GM18907 (cell line): ENCODE measurements at regions not wholly inside any gene's neighbourhood (a gene's known extent, or its start where the extent isn't known, plus 50 kb on each side); places are given as distances from the start of the nearest gene placed in this dataset.

Experiments used
- ATAC-seq: cut with Tn5 transposase; IDR thresholded peaks from one replicate; pipeline ENCODE4 v1.9.1; 2021; ENCODE audit warnings: mild to moderate bottlenecking, moderate library complexity; ENCODE audit not compliant: unreplicated experiment

DNA sequence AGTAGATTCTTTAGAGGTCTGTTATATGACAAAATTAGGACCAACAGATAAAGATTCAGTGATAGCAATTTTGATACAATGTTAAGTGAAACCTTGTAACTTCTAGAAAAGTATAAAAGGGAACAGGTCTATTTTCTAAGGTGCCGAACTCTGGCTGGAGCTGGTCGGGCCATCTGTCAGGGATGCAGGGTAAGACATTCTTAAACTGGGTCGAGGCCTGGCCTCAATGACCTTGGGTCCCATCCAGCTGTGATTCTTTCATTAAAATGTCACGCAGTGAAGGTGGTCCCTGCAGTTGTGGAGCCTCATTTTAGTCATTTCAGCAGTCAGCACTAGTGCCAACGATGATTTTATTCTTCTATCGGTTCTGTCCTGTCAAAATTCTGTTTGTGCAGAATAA, 271.9 kb upstream of the SPRY2 start:
- ATAC-seq, result no peak

- ATAC-seq, result no peak
Measured at GRCh38 chr13:80611310-80611709, 270.4 kb upstream of the SPRY2 start.

DNA sequence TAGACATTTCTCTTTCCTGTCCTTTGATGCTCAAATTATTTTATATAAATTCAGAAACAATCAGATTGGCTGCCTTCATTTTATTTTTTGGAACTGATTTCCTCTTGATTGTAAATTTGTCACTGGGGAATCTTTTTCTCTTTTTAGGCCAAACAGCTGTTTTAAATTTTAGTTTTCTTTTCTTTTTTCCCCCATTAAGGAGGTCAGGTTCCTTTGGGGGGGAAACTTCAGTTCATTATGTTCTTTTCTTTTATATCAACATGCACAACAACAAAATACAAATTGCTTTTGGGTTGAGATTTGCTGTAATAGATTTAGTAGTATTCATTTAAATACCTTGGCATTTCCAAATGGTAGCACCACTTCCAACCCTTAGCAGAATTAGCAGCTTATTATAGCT, 264.8 kb upstream of the SPRY2 start:
- ATAC-seq, result no peak

- no peak for ATAC-seq
Measured at GRCh38 chr13:80605011-80605410, 264.1 kb upstream of the SPRY2 start.

- ATAC-seq, result no peak
Measured at GRCh38 chr13:80604098-80604497, 263.2 kb upstream of the SPRY2 start.

DNA sequence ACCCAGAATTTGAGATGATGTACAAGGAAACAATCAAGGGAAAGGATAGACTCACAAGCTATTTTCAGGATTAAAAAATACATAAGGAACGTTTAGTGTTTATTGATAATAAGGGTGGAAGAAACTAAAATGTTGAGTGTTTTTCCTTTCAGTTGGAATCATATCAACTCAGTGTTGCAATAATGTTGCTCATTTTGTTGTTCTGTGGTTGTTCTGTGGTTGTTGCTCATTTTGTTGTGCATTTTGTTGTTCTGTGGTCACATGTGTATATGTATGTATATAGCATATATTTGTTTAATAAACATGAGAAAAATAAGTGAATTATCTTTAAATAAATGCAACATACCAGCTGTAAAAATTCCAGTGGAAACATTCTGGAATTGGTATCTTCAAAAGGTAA, 262.4 kb upstream of the SPRY2 start:
- no peak for ATAC-seq

DNA sequence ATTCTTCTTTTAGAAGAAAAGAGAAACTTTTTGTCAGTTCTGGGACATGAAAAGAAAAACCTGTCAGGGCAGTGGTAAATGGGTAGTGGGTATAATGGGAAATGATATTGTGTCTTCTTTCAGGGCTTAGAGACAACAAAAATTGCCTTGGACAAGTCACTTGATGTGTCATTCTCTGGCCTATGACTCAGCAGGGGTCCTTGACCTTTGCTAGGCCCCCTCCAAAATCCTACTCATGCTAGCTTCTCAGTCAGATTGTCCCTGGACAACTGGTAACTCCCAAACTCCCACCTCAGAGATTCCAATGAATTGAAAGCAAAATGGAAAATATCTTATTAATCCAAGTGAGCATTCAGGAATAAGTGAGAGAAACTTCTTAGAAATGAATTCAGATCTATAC, 258.8 kb upstream of the SPRY2 start:
- no peak for ATAC-seq

DNA sequence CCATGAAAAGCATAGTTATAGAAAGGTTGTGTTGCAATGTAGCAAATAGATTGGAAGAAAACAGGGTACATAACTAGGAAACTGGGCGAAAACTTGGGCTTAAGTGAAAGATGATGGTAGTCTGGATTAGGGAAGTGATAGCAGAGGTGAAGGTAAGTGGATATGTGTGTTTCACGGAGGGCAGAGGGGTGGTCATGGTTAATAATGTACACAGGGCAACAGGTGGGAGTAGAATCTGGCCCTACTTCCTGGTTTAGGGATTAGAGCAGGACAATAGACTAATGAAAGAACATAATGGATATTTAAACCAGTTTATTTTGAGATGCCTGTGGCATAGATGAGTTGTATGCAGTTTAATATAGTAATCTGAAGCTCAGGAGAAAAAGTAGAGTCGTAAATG, 257.3 kb upstream of the SPRY2 start:
- ATAC-seq, result no peak

GRCh38 chr13:80591976-80592740, 251.2 kb upstream of the SPRY2 start:
- ATAC-seq, result no peak

GRCh38 chr13:80590551-80590950, 249.6 kb upstream of the SPRY2 start:
- no peak for ATAC-seq

DNA sequence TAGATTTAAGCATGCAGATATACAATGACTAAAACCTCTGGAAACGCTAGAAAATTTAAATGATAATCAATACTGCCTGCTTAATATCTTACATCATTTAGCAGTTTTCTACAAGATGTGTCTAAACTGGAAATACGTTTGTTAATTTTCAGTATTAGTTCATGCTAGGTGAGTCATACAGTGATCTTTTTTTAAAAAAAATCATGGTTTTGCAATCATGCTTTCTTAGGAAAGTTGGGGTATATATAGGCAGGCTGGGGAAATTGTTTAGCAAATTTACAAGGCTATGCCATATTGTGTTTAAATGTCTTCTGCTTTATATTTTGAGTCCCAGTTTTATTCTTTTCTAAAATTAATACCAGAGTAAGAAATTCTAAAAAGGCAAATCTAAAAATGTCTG, 245.4 kb upstream of the SPRY2 start:
- no peak for ATAC-seq

GRCh38 chr13:80585531-80585930, 244.6 kb upstream of the SPRY2 start:
- ATAC-seq, result no peak

- no peak for ATAC-seq
Measured at GRCh38 chr13:80584785-80585184, 243.9 kb upstream of the SPRY2 start.

DNA sequence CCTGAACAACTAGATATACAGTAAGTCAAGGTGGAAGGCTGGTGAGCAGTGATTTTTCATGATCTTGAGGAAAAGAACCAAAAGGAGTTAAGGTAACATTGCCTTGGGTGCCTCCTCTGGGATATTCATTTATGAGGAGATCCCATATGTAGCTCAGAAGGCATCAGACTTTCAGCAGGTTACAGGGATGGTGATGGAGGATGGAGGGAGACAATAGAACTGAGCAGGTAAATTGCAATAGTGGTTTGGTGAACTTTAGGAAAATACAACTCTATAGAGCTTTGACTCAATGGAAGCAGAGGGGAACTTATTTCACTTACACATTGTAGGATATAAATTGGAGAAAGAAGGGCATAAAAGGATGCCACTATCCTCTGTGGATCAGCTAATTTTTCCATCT, 243.4 kb upstream of the SPRY2 start:
- no peak for ATAC-seq

GRCh38 chr13:80577926-80578670, 237.2 kb upstream of the SPRY2 start:
- no peak for ATAC-seq

- ATAC-seq, result no peak
Measured at GRCh38 chr13:80577285-80577684, 236.4 kb upstream of the SPRY2 start.

GRCh38 chr13:80574113-80574850, 233.4 kb upstream of the SPRY2 start:
- ATAC-seq, result no peak

GRCh38 chr13:80572923-80573316, 232.0 kb upstream of the SPRY2 start:
- no peak for ATAC-seq

- no peak for ATAC-seq
Measured at GRCh38 chr13:80572308-80572922, 231.5 kb upstream of the SPRY2 start.

GRCh38 chr13:80571346-80572307, 230.7 kb upstream of the SPRY2 start:
- ATAC-seq, result no peak
